SHP77 treated with DMSO at 0.1 percent for 48 hours (cell line): ENCODE measurements at regions not wholly inside any gene's neighbourhood (a gene's known extent, or its start where the extent isn't known, plus 50 kb on each side); places are given as distances from the start of the nearest gene placed in this dataset.

Source experiments
- DNase-seq: peaks from one replicate; lab custom pipeline; 2025; lab: John Stamatoyannopoulos, UW

DNA sequence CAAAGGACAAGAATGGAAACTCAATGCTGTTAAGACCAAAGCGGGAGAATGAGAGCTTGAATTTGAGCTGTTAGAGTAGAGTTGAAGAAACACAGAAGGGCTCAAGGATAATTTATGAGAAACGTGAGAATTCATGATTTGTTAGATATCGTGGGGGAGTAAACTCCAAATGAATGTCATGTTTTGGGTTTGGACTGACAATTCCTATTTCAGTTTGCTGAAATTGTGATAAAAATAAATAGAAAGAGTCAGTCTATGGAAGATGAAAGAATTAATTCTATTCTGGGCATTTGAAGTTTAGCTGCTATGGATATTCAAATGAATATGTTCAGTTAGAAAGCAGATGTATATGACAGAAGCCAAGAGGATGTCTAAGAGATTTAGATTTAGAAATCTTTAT lies 723.4 kb upstream of the PIK3C3 start:
- DNase-seq = no peak

DNA sequence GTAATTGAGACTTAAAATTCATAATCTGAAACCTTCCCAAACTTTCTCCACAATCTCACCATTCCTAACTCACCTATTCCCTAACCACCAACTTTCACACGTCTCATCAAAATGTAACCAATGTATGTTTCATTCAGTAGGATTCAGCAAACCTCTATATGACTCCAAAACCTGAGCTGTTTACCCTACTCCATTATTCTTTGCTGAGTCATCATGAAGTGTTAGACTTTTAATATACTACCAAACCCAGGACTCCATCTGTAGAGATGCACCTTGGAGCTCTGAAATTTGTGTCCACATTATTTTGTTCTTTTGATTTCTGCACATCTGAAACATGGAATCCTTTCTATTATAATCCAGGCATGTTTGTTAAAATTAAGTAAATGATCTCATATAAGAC lies 727.0 kb upstream of the PIK3C3 start:
- no peak for DNase-seq

DNA sequence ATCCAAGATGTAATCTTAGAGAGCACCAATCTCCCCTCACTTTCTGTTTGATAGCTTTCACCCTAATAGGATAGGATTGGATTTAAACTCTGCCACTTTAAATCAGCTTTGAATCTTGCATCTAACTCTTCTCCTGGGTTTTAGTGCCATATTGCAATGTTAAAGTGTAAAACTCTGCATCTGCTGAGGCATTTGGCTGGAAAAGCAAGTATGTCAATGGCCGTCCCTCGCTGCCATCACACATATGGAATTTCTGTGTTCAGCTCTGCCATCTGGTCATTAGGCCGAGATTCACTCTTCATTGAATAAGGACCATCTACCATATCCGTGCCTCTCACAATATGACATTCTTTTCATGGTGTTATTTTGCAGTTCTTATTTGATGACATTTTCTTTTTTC lies 728.1 kb upstream of the PIK3C3 start:
- no peak for DNase-seq

DNA sequence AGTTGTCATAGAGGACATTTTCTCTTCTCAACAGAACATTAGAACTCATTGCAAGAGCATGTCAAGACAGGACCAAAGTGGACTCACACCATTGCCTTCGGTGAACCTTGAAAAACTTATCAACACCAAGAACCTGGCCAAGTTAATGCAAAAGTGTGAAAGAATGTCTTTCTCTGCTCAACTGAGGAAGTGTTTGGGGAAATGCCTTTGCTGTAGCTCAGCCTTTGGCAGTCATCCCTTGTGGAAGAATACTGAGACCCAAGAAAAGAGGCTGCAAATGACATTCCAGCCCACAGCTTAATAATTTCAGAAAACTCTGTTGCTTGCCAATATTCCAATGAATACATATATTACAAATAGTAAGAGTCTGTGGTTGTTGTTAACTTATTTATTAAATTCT lies 728.8 kb upstream of the PIK3C3 start:
- no peak for DNase-seq

DNA sequence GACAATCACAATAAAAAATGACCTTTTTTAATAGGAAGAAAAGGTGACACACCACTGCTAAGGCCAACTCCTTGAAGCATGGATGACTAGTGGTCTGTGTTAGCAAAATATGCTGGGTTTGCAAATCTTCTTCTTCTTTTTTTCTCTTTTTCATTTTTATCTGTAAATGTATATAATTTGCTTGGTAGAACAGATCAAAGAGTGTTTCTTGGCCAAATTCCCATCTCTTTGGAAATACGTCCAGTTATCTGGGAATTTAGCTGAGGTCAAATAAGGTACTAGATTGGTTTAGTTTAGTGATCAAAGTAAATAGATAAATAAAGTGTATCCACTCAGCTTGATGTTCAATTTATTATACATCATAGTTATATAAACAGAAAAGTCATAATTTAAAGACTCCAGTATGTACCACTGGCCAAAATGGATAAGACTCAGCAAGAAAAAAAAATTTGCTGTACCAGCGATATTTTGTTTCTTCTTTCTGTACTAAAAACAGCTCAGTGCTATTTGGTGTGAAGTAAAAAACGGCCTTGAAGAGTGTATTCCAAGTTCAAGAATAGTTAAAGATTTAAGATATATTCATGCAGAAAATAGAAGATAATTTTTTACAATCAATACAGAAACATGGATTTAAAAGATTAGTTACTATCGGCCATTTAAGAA lies 738.6 kb upstream of the PIK3C3 start:
- DNase-seq = no peak

DNA sequence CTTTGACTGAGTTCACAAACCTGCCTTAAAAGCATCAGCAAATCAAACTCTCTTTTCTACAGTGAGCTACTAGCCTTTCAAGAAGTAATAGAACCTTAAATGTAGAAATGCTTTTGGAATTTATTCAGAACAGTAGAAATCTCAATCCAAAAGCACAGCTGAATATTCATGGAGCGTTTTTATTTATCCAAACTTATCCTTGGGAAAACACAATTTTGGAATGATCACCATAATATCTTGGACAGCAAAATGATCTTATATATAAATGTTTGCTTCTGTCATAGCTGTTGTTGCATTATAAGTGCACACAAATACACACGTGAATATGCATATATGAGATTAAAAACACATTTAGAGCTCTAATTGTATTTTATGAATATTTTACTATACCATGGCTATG lies 747.3 kb upstream of the PIK3C3 start:
- no peak for DNase-seq

DNA sequence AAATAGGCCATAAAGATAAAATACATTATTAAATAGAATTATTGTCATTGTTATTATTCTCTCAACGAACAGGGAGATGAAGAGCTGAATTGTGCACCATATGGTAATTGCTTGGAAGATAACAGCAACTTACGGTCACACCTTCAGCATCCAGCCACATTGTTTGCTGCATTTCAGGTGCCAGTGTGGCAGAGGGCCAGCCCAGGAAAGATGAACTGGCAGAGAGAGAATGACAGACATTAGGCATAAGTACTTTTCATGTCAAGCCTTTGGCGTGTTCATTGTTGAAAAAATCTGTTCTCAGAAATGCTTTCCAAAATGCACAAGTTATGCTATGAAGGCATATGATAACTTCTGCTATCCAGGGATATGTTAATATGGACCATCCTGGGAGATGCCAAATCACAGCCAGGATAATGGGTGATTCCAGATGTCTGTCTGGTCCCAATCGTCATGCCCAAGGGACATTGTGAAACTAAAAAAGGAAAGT lies 748.6 kb upstream of the PIK3C3 start:
- no peak for DNase-seq

DNA sequence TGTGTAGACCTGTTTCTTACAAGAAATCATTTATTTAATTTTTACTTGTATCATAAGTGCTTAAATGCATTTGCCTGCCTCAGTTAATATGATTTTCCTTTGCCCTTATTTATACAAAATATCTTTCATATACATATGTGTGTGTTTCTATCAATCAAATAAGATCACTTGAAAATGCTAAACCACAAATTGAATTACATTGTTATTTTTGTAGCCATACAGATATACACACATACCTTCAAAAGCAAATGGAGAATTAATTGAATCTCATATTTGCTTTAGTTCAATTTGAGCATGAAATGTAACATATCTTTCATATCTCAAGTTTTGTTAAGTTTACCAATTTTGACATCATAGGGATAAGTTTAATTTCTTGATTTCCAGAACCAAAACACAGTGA lies 755.8 kb upstream of the PIK3C3 start:
- no peak for DNase-seq

DNA sequence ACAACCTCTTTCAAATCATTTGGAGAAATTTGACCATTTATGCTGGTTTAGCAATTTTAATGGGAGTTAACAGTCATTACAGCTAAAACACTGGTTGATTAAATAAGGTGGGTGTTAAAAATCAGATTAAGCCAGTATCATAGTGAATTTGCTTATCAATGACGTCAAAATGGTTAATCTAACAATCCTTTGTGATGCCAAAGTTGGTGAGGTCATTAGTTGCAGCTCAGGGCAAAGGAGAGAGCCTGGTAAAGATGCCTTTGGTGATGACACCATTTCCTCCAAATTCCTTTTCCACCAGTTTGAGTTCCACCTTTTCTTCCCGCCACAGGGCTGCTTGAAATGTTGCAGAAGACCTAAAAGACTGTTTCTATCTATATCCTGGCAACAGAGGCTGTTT lies 757.1 kb upstream of the PIK3C3 start:
- DNase-seq = no peak

DNA sequence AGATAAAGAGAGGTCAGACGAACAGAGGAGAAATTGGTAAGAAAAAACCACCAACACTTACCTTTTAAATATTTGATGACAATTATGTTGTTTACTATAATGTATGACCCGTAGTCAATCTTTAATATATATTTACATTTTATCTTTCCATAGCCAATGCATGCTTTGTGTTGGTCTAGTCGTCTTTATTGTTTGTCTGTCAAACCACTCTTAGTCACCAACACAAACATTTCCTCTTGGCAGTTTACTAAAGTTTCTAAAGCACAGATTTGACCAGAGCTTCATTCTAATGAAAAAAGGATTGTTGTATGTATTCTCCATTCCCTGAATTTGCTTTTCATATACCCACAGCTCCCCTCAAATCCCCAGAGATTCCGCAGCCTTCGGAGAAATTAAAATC lies 784.7 kb upstream of the PIK3C3 start:
- no peak for DNase-seq

DNA sequence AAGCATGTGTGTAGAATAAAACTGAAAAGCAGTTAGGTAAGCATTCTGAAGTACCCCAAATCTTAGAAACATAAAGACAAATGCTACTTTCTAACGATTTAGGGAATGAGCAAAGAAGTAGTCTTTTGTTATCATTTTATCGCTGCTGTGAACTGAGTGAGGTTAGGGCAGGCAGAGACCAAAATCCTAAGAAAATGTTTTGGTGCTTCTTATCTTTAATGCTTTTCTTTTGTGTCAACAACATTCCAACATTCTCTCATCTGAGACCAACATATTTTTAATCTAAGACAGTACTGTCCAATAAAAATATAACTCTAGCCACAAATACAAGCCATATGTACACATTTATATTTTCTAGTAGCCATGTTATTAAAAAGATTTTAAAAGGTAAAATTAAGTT lies 789.4 kb upstream of the PIK3C3 start:
- no peak for DNase-seq

DNA sequence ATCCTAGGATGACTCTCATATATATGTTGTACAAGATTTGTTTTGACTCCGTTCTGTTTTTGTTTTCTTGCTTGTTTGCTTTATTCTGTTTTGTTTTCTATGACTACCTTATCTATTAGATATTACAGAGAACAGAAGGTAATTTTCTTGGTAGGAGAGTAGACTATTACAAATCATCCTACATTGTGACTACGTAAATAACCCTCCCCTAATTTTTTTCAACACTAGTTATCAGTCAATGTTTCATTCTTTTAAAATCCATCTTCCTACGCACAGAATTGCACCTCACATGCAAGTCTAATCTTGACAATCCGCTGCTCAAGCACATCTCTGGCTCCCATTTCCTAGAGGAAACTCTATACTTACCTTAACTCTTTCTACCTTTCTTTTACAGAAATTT lies 792.3 kb upstream of the PIK3C3 start:
- no peak for DNase-seq

DNA sequence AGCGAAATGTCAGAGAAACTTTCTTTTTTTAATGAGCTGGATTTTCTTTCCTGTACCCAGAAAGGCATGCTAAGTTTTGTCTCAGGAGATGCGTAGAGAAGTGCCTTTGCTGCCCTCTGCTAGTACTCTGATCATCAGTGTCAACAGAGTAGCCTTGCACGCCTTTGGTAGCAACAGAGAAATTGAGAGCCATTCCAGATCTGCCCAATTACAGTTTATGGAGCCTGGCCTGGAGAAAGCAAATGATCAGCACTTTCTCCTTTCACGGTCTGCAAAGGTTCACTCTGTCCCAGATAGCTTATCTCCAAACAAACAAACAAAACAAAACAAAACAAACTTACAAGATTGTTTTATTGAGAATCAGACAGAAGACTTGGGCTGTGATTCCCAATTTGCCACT lies 792.8 kb upstream of the PIK3C3 start:
- DNase-seq = no peak

DNA sequence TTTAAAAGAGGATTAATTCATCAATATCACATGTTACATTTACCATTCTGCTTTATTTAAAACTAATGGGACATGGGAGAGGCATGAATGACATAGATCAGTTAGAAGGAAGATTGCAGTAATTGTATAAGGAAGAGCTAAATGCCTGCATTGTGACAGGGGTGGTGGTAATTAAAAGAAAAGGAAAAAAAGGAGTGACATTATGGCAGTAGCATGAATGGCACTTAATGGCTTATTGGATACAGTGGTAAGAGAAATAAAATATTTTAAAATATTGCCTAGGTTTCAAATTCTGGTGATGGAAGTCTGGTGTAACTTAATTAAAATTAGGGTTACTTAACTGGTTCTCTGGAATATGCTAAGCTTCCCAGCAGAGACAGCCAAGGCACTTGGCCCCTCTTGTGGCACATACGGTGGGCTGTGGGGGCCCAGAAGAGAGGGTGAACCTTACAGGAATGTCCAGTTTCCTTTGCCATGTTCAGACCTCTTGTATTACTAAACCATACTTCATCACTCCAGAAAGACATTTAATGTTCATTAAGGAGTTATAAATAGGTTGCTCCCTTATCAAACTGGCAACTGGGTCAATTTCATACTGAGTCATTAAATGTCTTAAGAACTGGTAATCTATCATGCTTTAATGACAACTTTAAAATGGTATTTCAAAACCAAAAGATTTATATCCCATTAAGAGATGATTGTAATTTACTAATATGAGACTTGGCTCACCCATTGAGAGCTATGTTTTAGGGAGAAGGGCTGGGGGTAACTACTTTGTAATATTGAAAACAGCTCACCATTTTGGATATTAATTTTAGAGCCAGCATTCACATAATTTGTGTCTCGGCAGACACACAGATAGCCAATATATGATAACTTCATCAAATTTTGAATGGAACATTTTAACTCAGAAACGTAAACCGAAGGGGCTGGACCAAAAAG lies 798.9 kb upstream of the PIK3C3 start:
- no peak for DNase-seq

DNA sequence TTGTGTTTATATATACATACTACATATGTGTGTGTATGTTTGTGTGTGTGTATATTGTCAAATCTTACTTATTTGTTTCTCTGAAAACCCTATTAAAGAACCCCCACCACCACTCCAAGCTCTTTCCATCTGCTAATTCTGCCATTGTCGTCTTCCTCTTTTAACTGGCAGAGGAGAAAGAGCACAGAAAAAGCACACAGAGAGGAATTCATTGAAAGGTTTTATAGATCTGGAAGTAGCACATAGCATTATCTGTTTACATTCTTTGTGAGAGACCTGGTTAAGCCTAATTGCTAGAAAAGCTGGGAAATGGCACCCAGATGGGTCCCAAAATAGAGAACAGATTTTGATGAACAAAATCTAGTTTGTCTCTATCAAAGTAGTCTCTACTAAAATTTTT lies 800.0 kb upstream of the PIK3C3 start:
- no peak for DNase-seq

DNA sequence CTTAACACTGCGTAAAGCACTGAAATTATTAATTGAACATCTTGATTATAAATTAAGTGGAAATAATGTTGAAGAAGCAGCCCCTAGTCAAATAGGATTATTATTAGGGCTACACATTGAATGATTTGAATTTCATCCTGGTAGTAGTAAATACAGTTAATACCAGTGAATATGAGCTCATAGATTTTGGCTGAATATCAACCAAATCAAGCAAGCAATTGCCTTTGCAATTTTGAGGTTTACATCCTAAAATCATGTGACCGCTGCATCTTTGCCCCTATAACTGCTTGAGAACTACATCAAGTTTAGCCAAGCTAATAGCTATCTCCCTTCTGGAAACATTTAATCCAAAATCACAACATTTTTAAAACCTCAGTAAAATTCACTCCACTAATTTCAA lies 801.2 kb upstream of the PIK3C3 start:
- DNase-seq = no peak

DNA sequence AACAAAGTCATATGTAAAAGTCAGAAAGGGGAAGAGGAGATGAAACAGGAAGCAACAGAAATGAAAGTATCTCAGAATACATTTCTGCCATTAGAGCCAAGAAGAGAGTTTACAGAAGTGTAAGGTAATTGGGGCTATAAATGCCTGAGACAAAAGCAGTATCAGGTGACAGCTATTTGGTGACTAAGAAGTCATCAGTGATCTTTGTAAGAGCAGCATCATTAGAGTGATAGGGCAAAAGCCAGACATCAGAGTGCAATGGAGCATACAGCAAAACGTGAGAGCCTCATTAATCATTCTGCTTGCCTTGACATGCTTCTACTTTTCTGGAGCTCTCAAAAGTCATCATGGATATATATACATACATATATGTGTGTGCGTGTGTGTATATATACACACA lies 804.7 kb upstream of the PIK3C3 start:
- DNase-seq = no peak

DNA sequence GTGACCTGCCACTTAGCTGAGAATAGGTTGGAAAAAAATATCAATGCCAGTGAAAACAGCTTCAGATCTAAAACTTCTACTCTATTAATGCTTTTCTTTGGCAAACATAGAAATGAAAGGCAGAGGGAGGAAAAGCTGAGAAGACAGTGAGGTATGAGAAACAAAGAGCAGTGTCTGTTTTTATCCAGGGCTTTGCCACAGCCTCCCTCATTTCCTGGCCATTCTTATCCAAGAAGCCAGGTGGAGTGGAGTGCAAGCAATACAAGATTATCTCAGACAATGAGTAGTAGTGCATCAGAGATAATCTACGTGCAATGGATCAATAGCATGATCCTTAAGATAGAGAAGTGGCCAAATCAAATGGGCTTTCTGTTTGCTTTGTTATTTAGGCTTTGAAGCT lies 808.7 kb upstream of the PIK3C3 start:
- no peak for DNase-seq

DNA sequence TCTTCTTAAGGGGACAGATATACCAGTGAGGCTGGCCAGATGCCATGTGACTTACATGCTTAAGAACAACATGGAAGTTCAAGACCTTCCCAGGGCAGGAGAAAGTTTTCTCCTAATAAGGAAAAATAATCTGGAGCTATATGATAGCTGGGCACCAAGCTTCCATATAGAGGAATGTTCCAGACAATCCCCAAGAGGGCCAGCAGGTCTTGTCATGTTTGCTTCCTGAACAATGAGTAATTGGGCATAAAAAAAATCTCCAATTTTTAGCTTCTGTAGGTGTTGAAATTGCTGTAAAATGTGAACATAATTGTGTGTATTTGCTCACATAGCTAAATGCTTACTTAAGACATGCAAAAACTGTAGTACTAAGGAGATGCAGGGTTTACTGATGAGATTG lies 809.5 kb upstream of the PIK3C3 start:
- no peak for DNase-seq

DNA sequence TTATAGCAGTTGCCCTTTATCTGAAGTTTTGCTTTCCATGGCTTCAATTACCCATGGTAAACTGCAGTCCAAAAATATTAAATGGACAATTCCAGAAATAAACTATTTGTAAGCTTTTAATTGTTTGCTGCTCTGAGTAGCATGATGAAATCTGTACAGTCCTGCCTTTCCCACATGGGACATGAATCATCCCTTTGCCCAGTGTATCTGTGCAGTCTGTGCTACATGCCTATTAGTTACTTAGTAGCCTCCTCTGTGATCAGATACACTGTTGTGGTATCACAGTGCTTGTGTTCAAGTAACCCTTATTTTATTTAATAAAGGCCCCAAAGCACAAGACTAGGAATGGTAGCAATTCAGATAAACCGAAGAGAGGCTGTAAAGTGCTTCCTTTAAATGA lies 810.6 kb upstream of the PIK3C3 start:
- DNase-seq = no peak

DNA sequence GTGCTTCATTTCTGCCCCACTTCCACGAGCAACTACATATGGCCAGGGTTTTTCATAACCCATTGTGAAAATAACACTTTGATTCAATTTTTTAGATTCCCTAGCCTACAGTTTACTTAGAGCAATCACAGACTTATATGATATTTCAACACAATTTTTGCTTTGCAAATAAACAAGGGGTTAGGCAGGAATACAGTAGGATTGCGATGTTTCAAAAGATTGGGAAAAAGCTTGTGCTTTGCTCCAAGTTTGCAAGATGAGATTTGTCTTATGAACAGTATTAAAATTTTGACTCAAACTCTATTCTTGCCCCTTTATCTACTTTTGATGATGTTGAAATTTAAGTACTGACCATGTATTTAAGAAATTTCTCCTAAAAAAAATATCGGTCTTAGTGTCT lies 814.5 kb upstream of the PIK3C3 start:
- no peak for DNase-seq

DNA sequence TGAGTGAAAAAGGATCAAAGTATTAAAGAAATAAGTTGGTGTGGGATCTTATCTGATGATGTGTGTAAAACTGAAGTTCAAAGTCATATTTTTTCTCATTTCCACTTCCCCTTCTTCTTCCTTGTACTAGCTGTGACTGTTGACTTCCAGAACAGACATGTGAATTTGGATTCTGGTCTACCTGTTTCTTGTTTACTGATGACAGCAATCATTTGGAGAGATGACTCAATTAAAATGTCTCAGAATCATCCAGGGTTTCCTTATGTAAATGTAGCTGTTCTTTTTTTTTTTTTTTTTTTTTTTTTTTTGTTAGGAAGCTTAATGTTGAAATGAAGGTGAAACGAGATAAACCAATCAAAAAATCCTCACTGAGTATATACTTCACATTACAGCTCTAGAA lies 819.9 kb upstream of the PIK3C3 start:
- DNase-seq = no peak

DNA sequence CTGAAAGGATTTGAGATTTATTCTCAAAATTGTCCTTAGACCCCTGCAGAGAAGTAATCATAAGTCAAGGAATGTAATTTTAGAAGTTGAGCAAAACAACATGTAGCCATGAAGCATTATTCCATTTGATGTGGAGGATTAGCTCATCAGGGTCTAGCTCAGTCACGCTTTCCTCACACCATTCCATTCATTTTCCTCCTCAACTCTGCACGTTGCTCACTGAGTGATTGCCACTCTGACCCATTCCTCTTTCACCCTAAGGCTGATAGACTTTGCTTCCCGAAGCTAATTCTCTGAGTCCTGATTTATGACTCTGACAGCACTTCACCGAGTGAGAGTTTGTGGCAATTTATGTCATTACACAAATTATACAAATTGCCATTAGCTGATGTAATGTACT lies 820.6 kb upstream of the PIK3C3 start:
- DNase-seq = no peak

DNA sequence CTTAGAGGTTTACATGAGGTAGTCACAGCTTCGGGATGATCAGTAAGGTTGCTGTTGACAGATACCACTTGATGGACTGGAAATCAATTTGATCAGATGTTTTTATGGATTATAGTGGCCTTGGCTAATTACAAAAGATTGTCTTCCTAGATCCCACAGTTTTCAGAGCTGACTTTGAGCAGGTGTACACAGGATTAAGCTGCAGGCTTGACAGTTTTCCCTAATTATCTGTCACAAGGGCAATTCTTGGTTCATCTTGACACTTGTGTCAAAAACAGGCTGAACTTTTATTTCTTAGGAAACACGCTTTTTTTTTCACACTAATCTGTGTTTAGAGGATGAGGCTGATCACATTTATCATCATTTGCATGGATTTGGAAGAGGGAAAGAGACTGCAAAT lies 824.0 kb upstream of the PIK3C3 start:
- no peak for DNase-seq
